Activated CD8-positive, alpha-beta memory T cell treated with anti-CD3 and anti-CD28 coated beads, Interleukin-2, amount 50 U/mL, for 48 hours (primary cell): ENCODE measurements at regions not wholly inside any gene's neighbourhood (a gene's known extent, or its start where the extent isn't known, plus 50 kb on each side); places are given as distances from the start of the nearest gene placed in this dataset.
"Not testable (repeated sequence)": the region's sequence is repeated elsewhere in the genome, so short reads cannot be mapped to it uniquely, and the experiment has no call there.

ENCODE experiments used
- DNase-seq: peaks from one replicate; pipeline ENCODE4 v3.0.0-alpha.2; 2020

DNA sequence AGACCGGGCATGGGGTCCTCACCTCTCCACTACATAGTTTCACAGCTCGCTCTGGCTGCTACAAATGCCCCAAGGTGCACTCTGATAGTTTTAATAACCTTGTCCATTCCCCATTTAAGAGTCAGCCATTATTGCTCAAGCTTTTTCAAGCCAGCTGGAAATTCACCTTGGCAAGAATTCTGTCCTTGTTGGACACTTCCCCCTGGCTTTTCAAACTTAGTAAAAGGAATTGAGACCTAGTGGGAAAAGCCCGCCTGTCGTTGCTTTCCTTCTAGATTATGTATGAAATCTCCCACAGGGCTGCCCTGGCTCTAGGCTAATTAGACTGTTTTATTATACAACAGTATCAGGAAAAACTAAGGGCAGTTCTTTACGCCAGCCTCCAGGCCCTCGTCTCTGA, 293.7 kb upstream of the GADL1 start:
- no peak for DNase-seq

DNA sequence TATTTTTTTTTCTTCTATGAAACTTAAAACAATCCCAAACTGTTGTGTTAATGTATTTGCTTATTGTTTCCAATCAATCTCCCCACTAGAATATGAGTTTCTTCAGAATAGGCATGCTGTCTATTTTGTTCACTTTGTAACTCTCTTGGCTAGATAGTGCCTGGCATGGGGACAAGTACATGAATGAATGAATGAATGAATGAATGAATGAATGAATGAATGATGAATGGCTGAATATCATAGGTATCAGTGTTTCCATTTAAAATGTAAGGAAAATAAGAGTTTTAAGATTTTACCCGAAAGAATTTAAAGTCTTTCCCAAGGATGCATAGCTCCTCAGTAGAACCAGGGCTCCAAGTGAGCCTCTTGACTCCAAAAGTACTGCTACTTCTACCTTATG, 294.9 kb upstream of the GADL1 start:
- no peak for DNase-seq

GRCh38 chr3:31189971-31190370, 295.5 kb upstream of the GADL1 start:
- no peak for DNase-seq

DNA sequence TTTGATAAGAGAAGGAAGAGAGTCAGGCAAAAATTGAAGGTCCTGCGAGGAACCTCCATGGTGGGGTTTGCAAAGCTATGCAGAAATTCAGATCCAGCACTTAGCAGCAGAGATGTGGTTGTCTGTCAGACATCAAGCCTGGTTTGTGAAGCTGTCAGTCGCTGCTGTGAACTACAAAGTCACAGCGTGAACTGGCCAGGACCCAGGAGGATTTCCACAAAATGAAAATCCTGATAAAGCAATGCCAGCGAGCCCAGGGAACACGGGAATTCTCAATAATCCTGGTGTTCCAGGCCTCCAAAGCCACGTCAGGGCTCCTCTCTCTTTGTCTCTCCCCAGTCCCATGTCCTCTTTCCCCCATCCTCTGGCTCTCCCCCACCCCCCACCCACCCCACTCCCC, 296.9 kb upstream of the GADL1 start:
- DNase-seq, result no peak

- DNase-seq, result no peak
Measured at GRCh38 chr3:31193429-31193828, 299.0 kb upstream of the GADL1 start.

DNA sequence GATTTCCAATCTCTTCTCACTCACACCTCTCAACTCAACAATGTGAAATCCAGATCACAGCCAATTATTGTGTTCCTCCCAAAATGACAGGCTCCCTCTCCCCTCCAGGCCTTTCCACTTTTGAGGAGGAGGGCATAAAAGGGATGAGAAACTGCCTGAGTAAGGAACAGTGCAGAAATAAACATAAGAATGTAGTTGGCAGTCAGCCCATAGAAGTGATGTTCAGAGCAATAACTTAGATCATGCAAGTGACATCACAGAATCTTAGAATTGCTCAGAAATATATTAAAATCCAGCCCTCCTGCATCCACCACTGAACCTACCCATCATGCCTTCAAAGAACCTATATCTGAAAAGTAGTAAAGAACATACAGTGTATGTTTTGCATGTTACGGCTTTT, 299.4 kb upstream of the GADL1 start:
- DNase-seq, result no peak

GRCh38 chr3:31196261-31196660, 301.8 kb upstream of the GADL1 start:
- DNase-seq, result no peak

DNA sequence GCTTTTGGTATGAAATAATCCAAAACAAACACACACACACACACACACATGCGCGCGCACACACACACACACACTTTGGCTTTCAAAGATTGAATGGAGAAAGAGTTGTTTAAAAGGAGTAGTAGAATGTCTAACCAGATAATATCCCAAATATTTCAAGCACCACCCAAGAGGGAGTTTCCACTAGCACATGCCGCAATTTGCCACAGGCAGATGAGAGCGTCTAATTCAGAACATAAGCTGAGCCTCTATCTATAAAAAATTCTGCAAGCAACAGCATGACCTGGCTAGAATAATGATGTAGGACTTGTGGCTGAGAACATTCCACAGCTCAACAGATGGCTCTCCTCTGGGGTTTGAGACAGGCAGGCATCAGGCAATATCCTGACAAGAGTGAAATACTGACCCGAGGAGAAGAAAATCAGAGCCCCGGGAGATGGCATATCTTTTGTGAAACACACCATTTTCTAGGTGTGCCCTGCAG, 302.5 kb upstream of the GADL1 start:
- DNase-seq, result no peak

DNA sequence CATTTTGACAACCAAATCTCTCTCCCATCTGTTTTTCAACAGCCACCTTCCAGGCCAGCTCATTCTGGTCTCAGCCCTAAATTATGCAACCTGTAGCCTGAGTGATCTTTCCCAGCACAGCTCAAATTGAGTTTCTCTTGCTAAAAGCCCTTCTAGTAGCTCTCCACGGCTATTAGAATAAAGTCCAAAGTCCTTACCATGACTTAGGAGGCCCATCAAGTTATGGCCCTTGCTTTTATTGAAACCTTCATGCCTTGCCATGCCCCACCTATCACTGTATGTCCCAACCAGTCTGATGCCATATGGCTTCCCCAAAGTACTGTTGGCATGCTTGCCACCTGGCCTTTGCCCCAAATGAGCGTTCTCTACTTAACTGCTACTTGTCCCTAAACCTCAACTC, 303.5 kb upstream of the GADL1 start:
- DNase-seq, result no peak

DNA sequence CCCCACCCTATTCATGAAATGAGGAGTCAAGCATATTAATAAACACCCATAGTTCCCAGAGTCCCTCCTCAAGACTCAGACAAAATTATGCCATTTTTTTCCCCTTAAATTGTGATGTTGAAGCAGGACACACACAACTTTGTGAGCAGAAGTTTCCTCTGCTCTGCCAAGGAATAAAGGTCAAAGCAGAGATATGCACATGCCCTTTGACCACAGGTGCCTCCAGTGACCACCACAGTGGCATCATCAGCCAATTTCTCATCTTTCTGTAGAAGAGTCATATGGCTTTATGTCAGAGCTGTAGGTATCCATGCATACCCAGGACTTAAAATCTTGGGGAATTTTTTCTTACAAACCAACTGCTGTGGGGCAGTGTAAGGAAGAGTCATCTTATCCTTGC, 304.4 kb upstream of the GADL1 start:
- no peak for DNase-seq

- no peak for DNase-seq
Measured at GRCh38 chr3:31203960-31204795, 309.7 kb upstream of the GADL1 start.

GRCh38 chr3:31204796-31205056, 310.3 kb upstream of the GADL1 start:
- not testable (repeated sequence) for DNase-seq

DNA sequence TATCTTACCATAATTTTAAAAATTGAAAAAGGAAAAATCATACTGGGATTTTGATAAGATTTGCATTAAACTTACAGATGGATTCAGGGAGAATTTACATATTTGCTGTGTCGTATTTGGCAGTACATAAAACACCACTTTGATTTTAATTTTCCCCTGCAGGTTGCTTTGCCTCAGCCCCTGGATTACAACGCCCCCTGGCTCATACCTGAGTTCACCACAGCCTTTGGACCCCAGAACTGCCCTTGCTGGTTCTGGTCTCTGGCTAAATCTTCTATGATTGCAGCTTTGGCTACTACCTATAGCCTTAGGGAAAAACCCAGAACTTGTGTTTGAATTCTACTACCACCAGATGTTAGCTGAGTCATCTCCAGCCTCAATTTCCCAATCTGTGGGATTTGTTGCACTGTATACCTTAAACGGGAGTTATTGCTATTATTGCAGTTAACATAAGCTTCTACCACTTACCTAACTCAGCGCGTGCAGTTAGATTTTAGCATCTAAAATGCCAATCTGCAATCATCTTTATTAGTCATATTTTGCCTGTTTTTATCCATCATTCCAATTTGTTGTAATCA, 315.7 kb upstream of the GADL1 start:
- DNase-seq, result no peak

- DNase-seq, result no peak
Measured at GRCh38 chr3:31213869-31214486, 318.7 kb upstream of the STT3B start.

- DNase-seq, result no peak
Measured at GRCh38 chr3:31218082-31218481, 314.6 kb upstream of the STT3B start.

- no peak for DNase-seq
Measured at GRCh38 chr3:31219131-31219843, 313.4 kb upstream of the STT3B start.

DNA sequence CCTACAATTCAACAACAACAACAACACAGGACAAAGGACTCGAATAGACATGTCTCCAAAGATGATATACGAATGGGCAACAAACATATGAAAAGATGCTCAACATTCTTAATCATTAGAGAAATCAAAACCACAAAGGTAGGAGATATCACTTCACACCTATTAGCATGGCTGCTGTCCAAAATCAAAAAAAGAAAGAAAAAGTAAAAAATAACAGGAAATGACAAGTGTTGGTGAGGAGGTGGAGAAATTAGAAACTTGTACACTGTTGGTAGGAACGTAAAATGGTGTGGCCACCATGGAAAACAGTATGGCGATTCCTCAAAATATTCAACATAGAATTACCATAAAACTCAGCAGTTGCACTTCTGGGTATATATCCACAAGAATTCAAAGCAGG, 312.3 kb upstream of the STT3B start:
- DNase-seq, result no peak

GRCh38 chr3:31223278-31223677, 309.4 kb upstream of the STT3B start:
- no peak for DNase-seq

DNA sequence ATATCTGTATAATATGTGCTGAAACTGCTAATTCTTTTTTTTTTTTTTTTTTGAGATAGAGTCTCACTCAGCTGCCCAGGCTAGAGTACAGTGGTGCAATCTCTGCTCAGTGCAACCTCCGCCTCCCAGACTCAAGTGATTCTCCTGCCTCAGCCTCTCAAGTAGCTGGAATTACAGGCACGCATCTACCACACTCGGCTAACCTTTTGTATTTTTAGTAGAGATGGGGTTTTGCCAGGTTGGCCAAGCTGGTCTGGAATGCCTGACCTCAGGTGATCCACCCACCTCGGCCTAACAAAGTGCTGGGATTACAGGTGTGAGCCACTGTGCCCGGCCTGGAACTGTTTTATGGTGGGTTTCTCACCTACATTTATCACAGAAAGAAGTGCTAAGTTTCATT, 307.8 kb upstream of the STT3B start:
- no peak for DNase-seq

DNA sequence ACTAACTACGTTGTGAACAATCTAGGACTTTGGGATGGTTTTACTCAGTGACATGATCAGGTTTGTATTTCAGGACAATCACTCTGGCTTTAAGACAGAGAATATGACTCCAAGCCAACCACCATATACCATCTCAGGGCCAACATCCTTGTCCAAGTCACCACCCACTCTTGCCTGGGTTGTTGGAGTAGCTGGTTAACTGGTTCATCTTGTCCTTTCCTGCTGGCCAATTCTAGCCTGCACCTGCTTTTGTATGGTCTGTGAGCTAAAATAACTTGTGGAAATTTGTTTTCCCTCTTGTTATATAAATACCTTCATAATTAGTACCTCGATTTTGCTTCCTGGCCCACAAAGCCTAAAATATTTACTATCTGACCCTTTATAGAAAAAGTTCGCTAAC, 306.8 kb upstream of the STT3B start:
- DNase-seq, result no peak

- DNase-seq, result no peak
Measured at GRCh38 chr3:31226346-31226745, 306.4 kb upstream of the STT3B start.

- DNase-seq, result no peak
Measured at GRCh38 chr3:31227131-31227562, 305.6 kb upstream of the STT3B start.

DNA sequence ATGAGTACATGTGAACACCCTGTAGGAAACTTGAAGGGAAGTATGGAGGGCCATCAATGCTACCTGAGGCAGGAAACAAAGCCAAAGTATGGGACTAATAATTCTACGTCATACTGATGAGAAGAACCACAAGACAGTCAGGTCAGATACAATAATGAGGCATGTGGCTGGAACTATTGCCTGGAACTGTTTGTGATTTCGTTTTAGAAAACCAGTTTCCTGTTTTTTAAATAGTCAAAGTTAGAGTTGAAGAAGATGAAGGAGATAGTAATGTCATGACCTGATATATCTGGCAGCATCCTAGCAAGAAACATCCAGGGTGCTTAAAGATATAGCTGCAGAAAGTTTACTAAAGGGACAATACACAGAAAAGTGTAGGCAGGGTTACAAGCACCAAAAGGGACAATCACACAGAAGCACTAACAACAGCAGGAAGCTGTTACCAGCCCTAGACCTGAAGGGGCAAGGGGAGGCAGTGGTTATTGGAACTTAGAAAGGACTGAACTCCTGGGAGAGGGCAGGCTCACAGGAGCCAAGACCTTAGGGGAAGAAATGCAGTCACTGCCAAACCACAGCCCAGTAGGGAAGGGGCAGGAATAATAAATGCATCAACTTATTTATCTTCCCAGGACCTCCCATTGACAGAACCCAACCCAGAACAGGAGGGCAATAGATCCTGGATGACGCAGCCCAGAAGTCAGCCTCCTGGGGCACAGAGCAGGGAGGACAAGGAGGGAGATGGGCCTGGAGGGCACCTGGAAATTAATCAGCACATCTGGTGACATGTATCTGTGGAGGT, 302.1 kb upstream of the STT3B start:
- DNase-seq, result no peak
